HG03039 (cell line): ENCODE measurements at regions not wholly inside any gene's neighbourhood (a gene's known extent, or its start where the extent isn't known, plus 50 kb on each side); places are given as distances from the start of the nearest gene placed in this dataset.
"Not testable (repeated sequence)": the region's sequence is repeated elsewhere in the genome, so short reads cannot be mapped to it uniquely, and the experiment has no call there.

Experiments used
- ATAC-seq: cut with Tn5 transposase; IDR thresholded peaks from one replicate; pipeline ENCODE4 v1.9.1; 2021; ENCODE audit warnings: mild to moderate bottlenecking, moderate library complexity; ENCODE audit not compliant: unreplicated experiment

DNA sequence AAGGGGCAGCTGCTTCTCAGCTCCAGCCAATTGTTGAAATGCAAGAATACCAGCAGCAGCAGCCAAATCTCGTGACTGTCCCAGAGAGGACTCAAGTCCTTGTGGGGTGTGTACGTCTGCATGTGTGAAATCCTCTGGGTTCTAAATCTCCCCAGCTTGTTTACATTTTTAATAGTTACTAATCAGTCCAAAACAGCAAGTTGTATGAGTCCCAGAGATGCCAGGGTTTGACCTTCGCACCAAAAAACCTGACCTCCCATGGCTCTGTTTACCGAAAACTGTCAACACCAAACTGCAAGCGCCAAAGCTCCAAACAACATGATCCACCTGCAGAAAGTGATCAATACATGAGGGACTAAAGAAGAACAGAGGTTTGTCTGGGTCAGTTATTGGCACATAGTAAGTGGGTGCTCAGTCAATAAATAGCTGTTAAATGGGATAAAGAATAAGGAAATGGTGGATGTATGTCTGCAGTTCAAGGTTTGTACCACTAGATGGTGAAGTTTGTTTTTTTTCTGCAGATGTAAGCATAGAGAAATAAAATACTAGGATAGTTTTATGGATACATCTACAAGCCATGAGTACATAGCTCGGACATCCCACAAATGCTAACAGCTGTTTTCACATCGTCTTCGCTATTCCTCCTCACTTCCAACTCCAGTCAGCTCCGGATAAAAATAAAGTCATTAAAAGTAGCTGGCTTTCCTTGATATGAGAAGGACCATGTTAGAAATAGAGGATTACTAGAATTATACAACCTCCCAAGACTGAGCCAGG, 85.3 kb upstream of the ADRB2 start:
- ATAC-seq: no peak

DNA sequence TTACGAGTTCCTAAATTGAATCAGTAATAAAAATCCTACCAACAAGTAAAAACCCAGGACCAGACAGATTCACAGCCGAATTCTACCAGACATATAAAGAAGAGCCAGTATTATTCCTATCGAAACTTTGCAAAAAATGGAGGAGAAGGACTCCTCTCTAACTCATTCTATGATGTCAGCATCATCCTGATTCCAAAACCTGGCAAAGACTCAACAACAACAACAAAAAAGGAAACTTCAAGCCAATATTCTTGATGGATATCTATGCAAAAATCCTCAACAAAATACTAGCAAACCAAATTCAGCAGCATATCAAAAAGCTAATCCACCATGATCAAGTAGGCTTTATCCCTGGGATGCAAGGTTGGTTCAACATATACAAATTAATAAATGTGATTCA, 84.6 kb upstream of the ADRB2 start:
- ATAC-seq: not testable (repeated sequence)

DNA sequence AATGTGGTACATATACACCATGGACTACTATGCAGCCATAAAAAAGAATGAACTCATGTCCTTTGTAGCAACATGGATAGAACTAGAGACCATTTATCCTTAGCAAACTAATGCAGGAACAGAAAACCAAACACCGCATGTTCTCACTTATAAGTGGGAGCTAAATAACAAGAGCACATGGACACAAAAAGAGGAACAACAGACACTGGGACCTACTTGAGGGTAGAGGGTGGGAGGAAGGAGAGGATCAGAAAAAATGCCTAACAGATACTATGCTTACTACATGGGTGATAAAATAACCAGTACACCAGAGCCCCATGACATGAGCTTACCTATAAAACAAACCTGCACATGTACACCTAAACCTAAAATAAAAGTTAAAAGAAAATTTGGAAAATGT, 82.0 kb upstream of the ADRB2 start:
- ATAC-seq: not testable (repeated sequence)

- peak; percentile 75 for ATAC-seq
These were observed 79.4 kb upstream of the ADRB2 start for GRCh38 chr5:148746826-148747535.

GRCh38 chr5:148747536-148747906, 78.9 kb upstream of the ADRB2 start:
- no peak for ATAC-seq

DNA sequence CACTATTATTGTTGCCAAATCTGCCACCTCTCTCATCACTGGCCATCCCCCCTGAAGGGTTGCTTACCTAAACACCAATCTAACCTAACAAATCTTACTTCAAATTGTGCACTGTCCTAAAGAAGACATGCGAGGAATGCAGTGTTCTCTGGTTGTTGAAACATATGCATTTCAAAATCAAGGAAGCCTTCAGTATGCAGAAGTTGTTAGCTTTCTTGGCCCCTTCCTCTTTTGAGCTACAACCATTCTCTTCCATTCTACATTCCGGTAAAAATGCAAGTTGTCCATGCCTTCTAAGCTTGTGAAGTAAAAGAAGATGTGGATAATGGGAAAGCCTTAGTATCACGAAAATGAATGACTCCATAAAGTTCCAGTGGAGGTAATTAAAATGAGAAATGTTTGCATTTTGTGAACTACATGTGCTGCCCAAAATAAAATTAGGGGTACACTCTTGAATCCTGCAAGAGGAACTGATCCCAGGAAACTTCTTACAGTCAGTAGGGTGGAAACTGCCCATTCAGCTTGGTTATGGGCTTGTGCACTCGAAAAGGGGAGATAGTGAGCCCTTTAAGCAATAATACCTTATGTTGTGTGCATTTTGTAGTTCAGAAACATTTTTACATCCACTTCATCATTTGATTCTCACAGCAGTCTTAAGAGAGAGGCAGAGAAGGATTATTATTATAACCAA, 77.6 kb upstream of the ADRB2 start:
- no peak for ATAC-seq

GRCh38 chr5:148750614-148751013, 75.8 kb upstream of the ADRB2 start:
- no peak for ATAC-seq

- ATAC-seq: no peak
These were observed 75.4 kb upstream of the ADRB2 start for GRCh38 chr5:148751025-148751424.

DNA sequence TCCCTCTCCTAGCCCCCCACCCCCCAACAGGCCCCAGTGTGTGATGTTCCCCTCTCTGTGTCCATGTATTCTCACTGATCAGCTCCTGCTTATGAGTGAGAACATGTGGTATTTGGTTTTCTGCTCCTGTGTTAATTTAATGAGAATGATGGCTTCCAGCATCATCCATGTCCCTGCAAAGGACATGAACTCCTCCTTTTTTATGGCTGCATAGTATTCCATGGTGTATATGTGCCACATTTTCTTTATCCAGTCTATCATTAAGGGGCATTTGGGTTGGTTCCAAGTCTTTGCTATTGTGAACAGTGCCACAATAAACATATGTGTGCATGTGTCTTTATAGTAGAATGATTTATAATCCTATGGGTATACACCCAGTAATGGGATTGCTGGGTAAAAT, 74.0 kb upstream of the ADRB2 start:
- not testable (repeated sequence) for ATAC-seq

- ATAC-seq: no peak
These were observed 67.3 kb upstream of the ADRB2 start for GRCh38 chr5:148759101-148759500.

- ATAC-seq: peak; percentile 100
These were observed 65.3 kb upstream of the ADRB2 start for GRCh38 chr5:148760945-148761638.

GRCh38 chr5:148763996-148764395, 62.4 kb upstream of the ADRB2 start:
- no peak for ATAC-seq

DNA sequence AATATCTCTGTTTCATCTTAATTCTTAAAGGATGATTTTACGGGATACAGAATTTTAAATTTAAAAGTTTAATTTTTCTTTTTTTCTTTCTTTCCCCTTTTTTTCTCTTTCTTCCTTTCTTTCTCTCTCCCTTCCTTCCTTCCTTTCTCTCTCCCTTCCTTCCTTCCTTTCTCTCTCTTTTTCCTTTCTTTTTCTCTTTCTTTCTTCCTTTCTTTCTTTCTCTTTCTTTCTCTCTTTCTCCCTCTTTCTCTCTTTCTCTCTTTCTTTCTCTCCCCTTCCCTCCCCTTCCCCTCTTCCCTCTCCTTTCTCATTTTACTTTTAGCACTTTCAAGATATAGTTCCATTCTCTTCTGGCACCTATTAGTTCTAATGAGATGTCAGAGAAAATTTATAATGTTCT, 61.4 kb upstream of the ADRB2 start:
- ATAC-seq: no peak

DNA sequence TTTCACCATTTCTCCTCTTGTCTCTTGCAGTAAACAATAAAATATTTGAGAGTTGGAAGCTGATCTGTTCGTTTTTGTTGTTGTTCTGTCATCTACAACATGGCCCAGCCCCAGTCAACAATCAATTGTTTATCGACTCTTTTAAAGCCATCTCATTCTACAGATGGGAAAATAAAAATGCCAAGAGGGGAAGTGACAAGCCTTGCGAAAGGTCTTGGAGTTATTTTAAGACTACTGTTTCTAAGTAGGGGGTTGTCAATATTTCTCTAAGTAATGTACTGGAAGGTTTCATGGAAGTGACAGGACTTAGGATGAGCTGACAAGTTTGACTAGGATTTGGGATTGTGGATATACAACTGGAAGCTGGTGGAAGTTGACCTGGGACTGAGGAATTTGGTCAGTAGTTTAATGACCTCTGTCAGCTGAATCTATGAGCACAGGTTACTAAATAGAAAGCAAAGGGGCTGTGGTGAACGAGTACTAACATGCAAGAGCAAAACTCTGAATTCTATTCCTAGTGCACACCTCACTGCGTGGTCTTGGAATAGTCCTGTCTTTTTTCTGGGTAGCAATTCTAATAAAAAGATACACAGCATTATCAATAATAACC, 57.5 kb upstream of the ADRB2 start:
- ATAC-seq: no peak

GRCh38 chr5:148769941-148770340, 56.5 kb upstream of the ADRB2 start:
- no peak for ATAC-seq

GRCh38 chr5:148774313-148774712, 52.1 kb upstream of the ADRB2 start:
- ATAC-seq: no peak

DNA sequence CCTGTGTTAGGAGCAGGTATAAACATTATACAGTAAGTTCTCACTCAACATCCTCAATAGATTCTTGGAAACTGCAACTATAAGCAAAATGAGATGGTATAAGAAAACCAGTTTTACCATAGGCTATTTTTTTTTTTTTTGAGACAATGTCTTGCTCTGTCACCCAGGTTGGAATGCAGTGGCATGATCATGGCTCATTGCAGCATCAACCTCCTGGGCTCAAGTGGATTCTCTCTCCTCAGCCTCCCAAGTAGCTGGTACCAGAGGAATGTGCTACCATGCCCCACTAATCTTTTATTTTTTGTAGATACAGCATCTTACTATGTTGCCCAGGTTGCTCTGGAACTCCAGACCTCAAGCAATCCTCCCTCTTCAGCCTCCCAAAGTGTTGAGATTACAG, 50.1 kb upstream of the ADRB2 start:
- no peak for ATAC-seq
